ENCODE measurements at regions not wholly inside any gene's neighbourhood (a gene's known extent, or its start where the extent isn't known, plus 50 kb on each side); places are given as distances from the start of the nearest gene placed in this dataset.

GRCh38 chr4:66182636-66183035 lies 512.3 kb upstream of the EPHA5 start:
- WGBS (ENCODE audit: insufficient coverage), result no CpG with 5 or more reads among the region's 1 CpG
- DNase-seq, result no peak

GRCh38 chr4:66178906-66179305 lies 508.6 kb upstream of the EPHA5 start:
- ATAC-seq (replicated peaks in 1 of 4), result no peak
- Mint-ChIP-seq H3K4me1 (no peaks in the 10 kb centered on the region), H3K9me3 (peaks cover 10 to 24% (median 12%) of the 10 kb centered on the region in 3 donors), H3K36me3 (no peaks in the 10 kb centered on the region), H3K4me3 (no peak overlapping the region), H3K27ac (no peak overlapping the region), H3K27me3 (no peaks in the 10 kb centered on the region)
- ChIA-PET CTCF (no interaction called here), POLR2A (no interaction called here)
- DNase-seq, result no peak
- no peaks in the 10 kb centered on the region for H3K4me1 ChIP-seq (ENCODE audit: control insufficient read depth in 1 of 2, extremely low read depth in 1 of 2, insufficient read depth in 2 of 2, low read length in 2 of 2)
- no peak overlapping the region for H3K27ac ChIP-seq (ENCODE audit: low read length)
- H3K27me3 ChIP-seq (replicated peaks in 1 of 2; ENCODE audit: control insufficient read depth in 2 of 2, extremely low read depth in 1 of 2, insufficient read depth in 2 of 2, low read length in 1 of 2), result no peaks in the 10 kb centered on the region
- H3K4me3 ChIP-seq (ENCODE audit: control insufficient read depth in 1 of 2, extremely low read depth in 1 of 2, low read length in 1 of 2), result no peak overlapping the region
- no peaks in the 10 kb centered on the region for H3K9me3 ChIP-seq
- no peaks in the 10 kb centered on the region for H3K36me3 ChIP-seq (ENCODE audit: control insufficient read depth in 2 of 2, extremely low read depth in 1 of 2, insufficient read depth in 1 of 2, low read length in 1 of 2)

More at GRCh38 chr4:66182636-66183035, 512.3 kb upstream of the EPHA5 start:
- POLR2A ChIA-PET, result no interaction called here
- H3K36me3 ChIP-seq (ENCODE audit: control insufficient read depth in 2 of 2, extremely low read depth in 1 of 2, insufficient read depth in 1 of 2, low read length in 1 of 2), result no peaks in the 10 kb centered on the region
- CTCF ChIA-PET, result no interaction called here
- H3K27ac Mint-ChIP-seq, result no peak overlapping the region
- H3K27me3 Mint-ChIP-seq, result no peaks in the 10 kb centered on the region
- ATAC-seq (replicated peaks in 1 of 4), result no peak
- H3K4me3 ChIP-seq (ENCODE audit: control insufficient read depth in 1 of 2, extremely low read depth in 1 of 2, low read length in 1 of 2), result no peak overlapping the region
- H3K9me3 Mint-ChIP-seq, result peaks cover 10 to 19% (median 16%) of the 10 kb centered on the region in 3 donors
- no peaks in the 10 kb centered on the region for H3K4me1 Mint-ChIP-seq
- H3K9me3 ChIP-seq, result no peaks in the 10 kb centered on the region
- H3K4me3 Mint-ChIP-seq, result no peak overlapping the region
- no peaks in the 10 kb centered on the region for H3K36me3 Mint-ChIP-seq
- H3K4me1 ChIP-seq (ENCODE audit: control insufficient read depth in 1 of 2, extremely low read depth in 1 of 2, insufficient read depth in 2 of 2, low read length in 2 of 2), result no peaks in the 10 kb centered on the region
- no peak overlapping the region for H3K27ac ChIP-seq (ENCODE audit: low read length)
- no peaks in the 10 kb centered on the region for H3K27me3 ChIP-seq (replicated peaks in 1 of 2; ENCODE audit: control insufficient read depth in 2 of 2, extremely low read depth in 1 of 2, insufficient read depth in 2 of 2, low read length in 1 of 2)

GRCh38 chr4:66169341-66169740 lies 499.1 kb upstream of the EPHA5 start:
- no peak for ATAC-seq (replicated peaks in 1 of 4)
- peaks cover 0 to 30% (median 18%) of the 10 kb centered on the region in 3 donors for H3K9me3 Mint-ChIP-seq
- CTCF ChIA-PET, result no interaction called here
- no peaks in the 10 kb centered on the region for H3K4me1 Mint-ChIP-seq
- H3K27me3 ChIP-seq (replicated peaks in 1 of 2; ENCODE audit: control insufficient read depth in 2 of 2, extremely low read depth in 1 of 2, insufficient read depth in 2 of 2, low read length in 1 of 2), result no peaks in the 10 kb centered on the region
- H3K4me3 Mint-ChIP-seq, result no peak overlapping the region
- DNase-seq, result no peak
- no peaks in the 10 kb centered on the region for H3K27me3 Mint-ChIP-seq
- H3K27ac ChIP-seq (ENCODE audit: low read length), result no peak overlapping the region
- no peak overlapping the region for H3K27ac Mint-ChIP-seq
- WGBS (ENCODE audit: insufficient coverage), result 80% methylated on average over 1 of the region's 5 CpGs
- POLR2A ChIA-PET, result no interaction called here
- H3K9me3 ChIP-seq, result no peaks in the 10 kb centered on the region
- H3K36me3 Mint-ChIP-seq, result no peaks in the 10 kb centered on the region
- H3K4me1 ChIP-seq (ENCODE audit: control insufficient read depth in 1 of 2, extremely low read depth in 1 of 2, insufficient read depth in 2 of 2, low read length in 2 of 2), result no peaks in the 10 kb centered on the region
- no peaks in the 10 kb centered on the region for H3K36me3 ChIP-seq (ENCODE audit: control insufficient read depth in 2 of 2, extremely low read depth in 1 of 2, insufficient read depth in 1 of 2, low read length in 1 of 2)
- H3K4me3 ChIP-seq (ENCODE audit: control insufficient read depth in 1 of 2, extremely low read depth in 1 of 2, low read length in 1 of 2), result no peak overlapping the region

GRCh38 chr4:66164869-66165268 lies 494.6 kb upstream of the EPHA5 start:
- no peaks in the 10 kb centered on the region for H3K36me3 ChIP-seq (ENCODE audit: control insufficient read depth in 2 of 2, extremely low read depth in 1 of 2, insufficient read depth in 1 of 2, low read length in 1 of 2)
- WGBS (ENCODE audit: insufficient coverage), result no CpG with 5 or more reads among the region's 1 CpG
- Mint-ChIP-seq H3K4me1 (no peaks in the 10 kb centered on the region), H3K27ac (no peak overlapping the region), H3K36me3 (no peaks in the 10 kb centered on the region), H3K4me3 (no peak overlapping the region), H3K9me3 (peaks cover 9 to 28% (median 23%) of the 10 kb centered on the region in 3 donors), H3K27me3 (no peaks in the 10 kb centered on the region)
- no peaks in the 10 kb centered on the region for H3K4me1 ChIP-seq (ENCODE audit: control insufficient read depth in 1 of 2, extremely low read depth in 1 of 2, insufficient read depth in 2 of 2, low read length in 2 of 2)
- H3K9me3 ChIP-seq, result no peaks in the 10 kb centered on the region
- CTCF ChIA-PET, result interaction anchor here in 1 of 2 donors (0.5 kb wide), 1 partner anchor 25 kb away, joined by 3 read pairs; no protein-coding TSS in a partner anchor
- no peak overlapping the region for H3K4me3 ChIP-seq (ENCODE audit: control insufficient read depth in 1 of 2, extremely low read depth in 1 of 2, low read length in 1 of 2)
- POLR2A ChIA-PET, result no interaction called here
- no peaks in the 10 kb centered on the region for H3K27me3 ChIP-seq (replicated peaks in 1 of 2; ENCODE audit: control insufficient read depth in 2 of 2, extremely low read depth in 1 of 2, insufficient read depth in 2 of 2, low read length in 1 of 2)
- no peak for DNase-seq
- H3K27ac ChIP-seq (ENCODE audit: low read length), result no peak overlapping the region
- no peak for ATAC-seq (replicated peaks in 1 of 4)

GRCh38 chr4:66160606-66161005 lies 490.3 kb upstream of the EPHA5 start:
- Histone ChIP-seq H3K36me3 (ENCODE audit: control insufficient read depth in 2 of 2, extremely low read depth in 1 of 2, insufficient read depth in 1 of 2, low read length in 1 of 2) (no peaks in the 10 kb centered on the region), H3K9me3 (no peaks in the 10 kb centered on the region), H3K27me3 (replicated peaks in 1 of 2; ENCODE audit: control insufficient read depth in 2 of 2, extremely low read depth in 1 of 2, insufficient read depth in 2 of 2, low read length in 1 of 2) (no peaks in the 10 kb centered on the region), H3K4me1 (ENCODE audit: control insufficient read depth in 1 of 2, extremely low read depth in 1 of 2, insufficient read depth in 2 of 2, low read length in 2 of 2) (no peaks in the 10 kb centered on the region), H3K27ac (ENCODE audit: low read length) (no peak overlapping the region), H3K4me3 (ENCODE audit: control insufficient read depth in 1 of 2, extremely low read depth in 1 of 2, low read length in 1 of 2) (no peak overlapping the region)
- Mint-ChIP-seq H3K4me1 (no peaks in the 10 kb centered on the region), H3K27me3 (no peaks in the 10 kb centered on the region), H3K36me3 (no peaks in the 10 kb centered on the region), H3K9me3 (peaks cover 18 to 35% (median 27%) of the 10 kb centered on the region in 3 donors), H3K27ac (no peak overlapping the region), H3K4me3 (no peak overlapping the region)
- WGBS (ENCODE audit: insufficient coverage), result no CpG with 5 or more reads among the region's 1 CpG
- ChIA-PET POLR2A (no interaction called here), CTCF (no interaction called here)
- no peak for ATAC-seq (replicated peaks in 1 of 4)
- no peak for DNase-seq

GRCh38 chr4:66157594-66157993 lies 487.3 kb upstream of the EPHA5 start:
- ATAC-seq (replicated peaks in 1 of 4) (no peak), DNase-seq (no peak)
- Histone ChIP-seq H3K27me3 (replicated peaks in 1 of 2; ENCODE audit: control insufficient read depth in 2 of 2, extremely low read depth in 1 of 2, insufficient read depth in 2 of 2, low read length in 1 of 2) (no peaks in the 10 kb centered on the region), H3K4me1 (ENCODE audit: control insufficient read depth in 1 of 2, extremely low read depth in 1 of 2, insufficient read depth in 2 of 2, low read length in 2 of 2) (no peaks in the 10 kb centered on the region), H3K9me3 (no peaks in the 10 kb centered on the region), H3K4me3 (ENCODE audit: control insufficient read depth in 1 of 2, extremely low read depth in 1 of 2, low read length in 1 of 2) (no peak overlapping the region), H3K36me3 (ENCODE audit: control insufficient read depth in 2 of 2, extremely low read depth in 1 of 2, insufficient read depth in 1 of 2, low read length in 1 of 2) (no peaks in the 10 kb centered on the region), H3K27ac (ENCODE audit: low read length) (no peak overlapping the region)
- Mint-ChIP-seq H3K4me1 (no peaks in the 10 kb centered on the region), H3K9me3 (peaks cover 16 to 32% (median 21%) of the 10 kb centered on the region in 3 donors), H3K36me3 (no peaks in the 10 kb centered on the region), H3K27ac (no peak overlapping the region), H3K27me3 (no peaks in the 10 kb centered on the region), H3K4me3 (no peak overlapping the region)
- ChIA-PET CTCF (no interaction called here), POLR2A (no interaction called here)

DNA sequence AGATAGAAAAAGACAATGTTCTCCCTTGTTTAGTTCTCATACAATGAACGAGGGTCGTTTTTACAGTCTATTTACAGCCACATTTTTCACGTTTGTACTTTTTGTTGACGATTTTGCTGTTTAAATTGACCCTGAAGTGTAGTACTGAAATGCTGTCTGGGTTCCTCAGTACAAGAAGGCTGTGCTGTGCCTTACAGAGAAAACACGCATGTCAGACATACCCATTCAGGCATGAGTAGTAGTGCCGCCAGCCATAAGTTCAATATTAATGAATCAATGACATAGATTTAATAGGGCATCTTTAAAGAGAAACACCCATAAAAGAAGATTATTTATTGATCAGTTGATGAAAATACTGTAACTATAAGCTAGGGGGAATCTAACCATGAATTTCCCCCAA lies 459.8 kb upstream of the EPHA5 start:
- no peaks in the 10 kb centered on the region for H3K9me3 ChIP-seq
- Mint-ChIP-seq H3K36me3 (no peaks in the 10 kb centered on the region), H3K27ac (no peak overlapping the region), H3K4me3 (no peak overlapping the region), H3K4me1 (no peaks in the 10 kb centered on the region), H3K27me3 (no peaks in the 10 kb centered on the region), H3K9me3 (peaks cover 6 to 21% (median 12%) of the 10 kb centered on the region in 3 donors)
- no CpG with 5 or more reads among the region's 6 CpGs for WGBS (ENCODE audit: insufficient coverage)
- H3K27me3 ChIP-seq (replicated peaks in 1 of 2; ENCODE audit: control insufficient read depth in 2 of 2, extremely low read depth in 1 of 2, insufficient read depth in 2 of 2, low read length in 1 of 2), result no peaks in the 10 kb centered on the region
- H3K36me3 ChIP-seq (ENCODE audit: control insufficient read depth in 2 of 2, extremely low read depth in 1 of 2, insufficient read depth in 1 of 2, low read length in 1 of 2), result no peaks in the 10 kb centered on the region
- no peaks in the 10 kb centered on the region for H3K4me1 ChIP-seq (ENCODE audit: control insufficient read depth in 1 of 2, extremely low read depth in 1 of 2, insufficient read depth in 2 of 2, low read length in 2 of 2)
- DNase-seq (no peak), ATAC-seq (replicated peaks in 1 of 4) (no peak)
- H3K4me3 ChIP-seq (ENCODE audit: control insufficient read depth in 1 of 2, extremely low read depth in 1 of 2, low read length in 1 of 2), result no peak overlapping the region
- H3K27ac ChIP-seq (ENCODE audit: low read length), result no peak overlapping the region
- POLR2A ChIA-PET, result no interaction called here
- CTCF ChIA-PET, result no interaction called here
